HG03432 (cell line): ENCODE measurements at regions not wholly inside any gene's neighbourhood (a gene's known extent, or its start where the extent isn't known, plus 50 kb on each side); places are given as distances from the start of the nearest gene placed in this dataset.

Experiments used
- ATAC-seq: cut with Tn5 transposase; IDR thresholded peaks from one replicate; pipeline ENCODE4 v1.9.1; 2021; ENCODE audit warnings: mild to moderate bottlenecking, moderate library complexity; ENCODE audit not compliant: unreplicated experiment

DNA sequence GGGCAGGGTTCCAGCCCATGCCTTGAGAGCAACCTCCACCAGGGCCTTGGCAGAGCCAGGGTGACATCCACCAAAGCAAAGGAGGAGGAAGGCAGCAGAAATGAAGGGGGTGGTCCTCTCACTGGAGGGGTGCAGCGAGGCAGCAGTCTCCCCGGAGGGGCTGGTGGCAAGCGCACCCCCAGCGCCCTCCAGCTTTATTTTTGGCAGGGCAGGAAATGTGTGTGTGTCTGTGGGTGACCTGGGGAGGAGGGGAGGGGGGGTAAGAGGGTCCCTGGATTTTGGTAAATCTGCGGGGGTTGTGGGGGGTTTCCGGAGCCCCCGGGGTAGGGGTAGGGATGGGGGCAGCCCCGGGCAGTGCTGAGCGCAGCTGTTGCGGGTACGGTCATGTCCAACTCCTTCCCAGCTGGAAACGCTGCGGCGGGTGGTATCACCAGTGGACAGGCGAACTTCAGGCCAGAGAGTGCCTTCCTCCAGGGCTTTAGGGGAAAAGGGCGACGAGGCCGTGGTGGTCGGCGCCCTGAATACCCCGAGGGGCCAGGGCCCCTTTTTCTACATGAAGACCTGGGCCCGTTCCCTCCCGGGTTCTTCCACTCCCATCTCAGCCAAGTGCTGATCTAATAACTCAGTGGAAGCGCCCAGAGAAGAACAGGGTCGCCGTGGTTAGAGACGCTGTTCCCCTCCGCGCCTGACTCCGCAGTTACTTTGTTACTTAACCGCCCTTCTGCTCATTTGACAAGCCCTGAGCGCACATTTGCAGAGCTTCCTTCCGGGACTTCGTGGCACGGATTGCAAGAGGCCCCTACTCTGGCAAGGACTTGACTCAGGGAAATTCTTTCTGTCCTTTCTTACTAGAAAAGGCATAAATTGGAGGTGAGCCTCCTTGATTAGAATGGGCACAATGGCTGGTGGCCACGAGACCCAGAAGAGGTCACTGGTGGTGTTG, 55.2 kb downstream of the FOS start:
- peak; percentile 40 for ATAC-seq

DNA sequence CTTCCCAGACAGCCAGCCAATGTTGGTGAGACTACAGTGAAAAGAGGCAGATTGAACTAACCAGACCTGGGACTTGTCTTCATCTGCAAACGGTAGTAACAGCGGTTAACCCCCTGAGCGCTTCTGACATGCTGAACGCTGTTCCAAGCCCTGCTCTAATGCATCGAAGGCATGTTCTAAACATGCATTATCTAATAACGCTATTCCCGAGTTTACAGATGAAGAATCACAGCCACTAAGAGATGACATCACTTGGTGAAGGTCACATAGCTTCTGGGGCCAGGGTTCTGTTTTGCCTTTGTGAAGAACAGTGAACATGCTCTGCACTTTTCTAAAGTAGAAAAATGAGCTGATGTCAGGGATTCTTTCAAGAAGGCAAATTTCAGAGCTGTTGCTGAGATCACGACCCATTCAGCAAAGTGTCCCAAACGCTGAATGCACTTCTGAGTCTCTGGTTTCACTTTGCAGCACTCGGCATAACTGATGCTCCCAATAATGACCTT, 56.0 kb downstream of the FOS start:
- ATAC-seq = peak; percentile 23

DNA sequence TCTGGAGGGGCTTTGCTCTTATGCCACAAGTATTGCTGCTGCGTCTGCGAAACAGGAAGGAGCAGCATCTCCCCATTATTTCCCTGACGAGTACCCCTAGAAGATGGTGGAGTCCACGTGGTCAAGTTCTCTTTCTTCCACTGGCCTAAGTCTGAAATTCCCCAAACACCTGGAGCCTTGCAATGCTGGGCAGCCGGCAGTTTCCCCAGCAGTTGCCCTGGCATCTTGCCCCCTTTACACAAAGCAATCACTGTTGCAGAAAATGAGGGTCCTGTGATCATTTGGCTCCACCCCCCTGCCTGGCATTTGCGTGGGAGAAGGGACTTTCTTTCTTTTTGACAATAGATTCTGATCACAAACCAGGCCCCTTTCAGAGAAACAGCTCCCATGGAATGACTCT, 56.9 kb downstream of the FOS start:
- ATAC-seq = no peak

DNA sequence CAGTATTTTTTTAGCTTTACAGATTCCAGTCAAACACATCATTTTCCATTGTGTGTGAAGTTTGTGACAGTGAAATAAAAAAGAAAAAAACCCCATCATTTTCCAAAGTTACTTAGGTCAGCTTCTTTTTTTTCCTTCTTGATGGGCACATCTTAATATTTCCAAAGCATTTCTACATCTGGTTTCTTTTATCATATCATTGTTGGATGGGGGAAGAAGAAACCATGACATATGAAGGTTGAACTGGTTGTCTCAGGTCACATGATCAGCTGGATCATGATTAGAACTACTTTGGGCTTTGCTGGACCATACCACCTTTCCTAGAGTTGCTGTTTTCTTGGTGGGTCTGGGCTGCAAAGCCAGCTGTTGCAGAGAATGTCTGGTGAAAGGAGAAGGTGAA, 59.8 kb downstream of the FOS start:
- no peak for ATAC-seq

DNA sequence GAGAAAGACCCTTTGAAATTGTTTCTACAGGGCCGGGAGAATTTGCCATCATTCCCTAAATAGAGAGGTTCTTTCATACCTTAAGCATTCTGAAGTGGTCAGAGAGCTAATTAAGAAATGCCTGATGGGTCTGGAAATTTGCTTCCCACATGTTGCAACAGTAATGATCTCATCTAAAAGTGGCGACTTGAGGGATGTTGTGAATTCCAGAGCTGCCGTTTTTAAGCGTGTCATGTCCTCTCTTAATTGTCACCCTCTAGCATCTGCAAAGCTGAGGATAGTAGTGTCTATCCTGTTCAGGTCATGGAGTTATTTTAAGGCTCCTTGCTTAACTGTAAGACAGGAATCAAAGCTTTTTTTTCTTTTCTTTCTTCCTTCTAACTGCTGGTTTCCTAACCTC, 60.4 kb downstream of the FOS start:
- ATAC-seq = no peak

DNA sequence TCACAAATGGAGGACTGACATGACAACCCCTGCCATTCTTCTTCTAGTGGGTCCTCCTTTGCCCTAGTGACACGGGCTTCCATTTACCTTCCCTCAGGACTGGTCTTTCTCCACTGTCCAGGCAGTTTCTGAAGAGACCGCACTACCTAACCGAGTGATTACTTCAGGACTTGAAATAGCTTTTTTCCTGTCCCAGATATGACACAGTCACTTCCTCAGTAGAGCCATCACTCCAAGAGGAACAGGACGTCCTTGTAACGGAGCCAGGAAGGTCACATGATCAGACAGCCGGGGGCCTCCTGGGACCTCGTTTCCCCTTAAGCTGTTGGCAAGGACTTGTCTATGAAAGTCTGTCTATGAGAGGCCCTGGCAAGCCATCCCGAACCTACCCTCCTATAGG, 62.3 kb downstream of the FOS start:
- ATAC-seq = no peak

DNA sequence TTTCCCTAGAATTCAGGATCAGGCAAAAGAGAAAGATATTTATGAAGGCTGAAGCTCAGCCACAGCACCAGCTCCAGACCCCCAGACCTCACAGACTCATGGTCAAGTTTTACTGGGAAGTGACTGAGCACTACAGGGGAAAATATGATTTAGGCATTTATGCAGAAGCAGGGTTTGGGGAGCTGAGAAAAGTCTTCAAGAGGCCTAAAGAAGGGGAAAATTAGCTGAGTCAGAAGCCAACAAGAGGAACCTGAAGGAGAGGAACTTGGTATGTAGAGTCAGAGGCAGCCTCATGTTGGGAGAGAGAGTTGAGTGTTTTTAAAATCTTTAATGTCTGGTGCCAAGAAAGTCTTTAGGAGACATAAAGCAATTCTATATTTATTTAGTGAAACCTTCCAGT, 63.0 kb downstream of the FOS start:
- no peak for ATAC-seq

DNA sequence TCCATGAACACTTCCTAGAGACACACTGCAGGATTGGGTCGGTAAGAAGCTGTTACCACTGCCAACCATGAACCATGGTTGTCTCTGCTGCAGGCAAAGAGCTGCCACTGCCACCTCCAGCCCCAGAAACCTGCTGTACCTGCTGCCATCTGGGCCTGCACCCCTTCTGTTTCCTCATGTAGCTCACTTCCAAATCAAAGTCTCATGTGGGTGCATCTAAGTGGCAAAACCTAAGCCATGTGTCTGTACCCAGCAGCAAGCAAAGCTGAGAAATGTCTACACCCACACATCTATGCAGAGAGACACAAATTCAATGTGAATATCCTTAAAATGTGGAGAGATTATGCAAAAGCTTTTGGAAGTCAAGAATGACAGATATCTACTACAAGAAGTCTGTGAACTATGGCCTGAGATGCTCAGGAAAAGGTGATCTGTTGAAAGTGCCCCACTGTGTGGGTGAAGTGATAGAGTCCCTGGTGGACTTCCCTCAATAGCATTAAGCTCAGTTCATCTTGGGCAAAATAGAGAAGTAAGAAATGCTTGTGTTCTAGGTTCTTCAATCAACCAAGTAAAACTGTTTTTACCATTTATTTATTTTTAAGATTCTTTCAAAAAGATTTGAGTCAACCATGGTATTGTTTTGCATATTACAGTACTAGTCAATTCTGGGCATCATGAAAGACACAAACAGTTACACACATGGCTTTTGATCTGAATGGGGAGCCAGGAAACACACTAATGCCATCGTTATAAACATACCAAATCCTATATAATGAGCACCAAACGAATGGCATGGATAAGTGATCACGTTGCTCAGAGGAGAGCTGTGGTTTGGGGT, 64.4 kb downstream of the FOS start:
- peak; percentile 66 for ATAC-seq

DNA sequence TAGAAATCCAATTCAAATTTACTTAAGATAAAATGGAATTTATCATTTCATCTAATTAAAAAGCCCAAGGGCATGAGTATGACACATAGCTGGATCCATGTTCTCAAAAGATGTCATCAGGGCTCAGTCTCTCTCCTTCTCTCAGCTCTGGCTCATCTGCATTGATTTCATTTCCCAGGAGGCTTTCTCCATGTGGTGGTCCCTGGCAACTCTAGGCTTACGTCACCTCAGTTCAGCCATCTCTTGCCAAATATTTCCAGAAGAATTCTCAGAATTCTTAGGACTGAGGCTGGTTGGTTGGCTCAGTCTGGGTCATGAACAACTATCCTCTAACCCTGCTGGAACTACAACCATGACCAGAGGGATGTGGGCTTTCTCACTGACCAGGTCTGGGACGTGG, 65.3 kb downstream of the FOS start:
- ATAC-seq = no peak

DNA sequence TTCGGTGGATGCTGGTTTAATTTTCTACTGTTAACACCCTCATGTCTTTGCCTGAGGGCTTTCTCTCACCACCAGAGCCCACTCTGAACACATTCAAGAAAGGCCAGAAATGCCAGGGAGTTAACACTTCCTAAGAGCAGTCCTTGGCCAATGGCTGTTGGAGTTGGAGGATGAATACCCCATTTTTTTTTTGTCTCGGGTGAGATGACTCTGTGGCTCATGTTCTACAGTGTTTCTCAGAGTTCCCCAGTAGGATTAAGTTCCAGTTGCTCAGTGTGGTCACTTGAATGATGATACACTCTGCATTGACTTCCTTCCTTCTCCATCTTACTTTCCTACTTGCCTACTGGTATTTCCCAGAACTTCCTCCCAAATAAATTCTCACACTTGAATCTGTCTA, 65.8 kb downstream of the FOS start:
- ATAC-seq = no peak

DNA sequence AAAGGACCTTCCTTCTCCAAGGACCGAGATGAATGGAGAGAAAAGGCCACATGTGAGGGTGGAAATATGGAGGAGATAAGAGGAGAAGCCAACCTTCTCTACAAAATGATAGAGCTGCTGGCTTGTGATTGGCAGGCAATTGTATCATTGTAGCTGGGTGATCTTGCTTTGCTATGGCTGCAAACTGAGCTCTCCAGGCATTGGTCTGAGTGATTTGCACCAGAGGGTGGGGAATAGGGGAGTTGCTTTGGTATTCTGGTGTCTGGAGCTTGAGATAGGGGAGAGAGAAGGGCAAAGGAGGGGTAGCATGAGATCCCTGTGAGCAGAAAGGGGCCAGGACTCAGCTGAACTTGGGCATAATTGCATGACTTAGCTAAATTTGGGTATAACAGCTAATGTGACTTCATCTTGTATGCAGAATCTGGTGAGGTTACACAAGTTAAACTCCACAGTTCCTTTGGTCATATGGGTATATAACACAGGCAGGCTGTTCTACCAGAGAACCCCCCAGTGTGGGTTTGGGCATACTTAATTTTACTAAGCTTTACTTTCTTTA, 72.0 kb downstream of the FOS start:
- ATAC-seq = no peak

DNA sequence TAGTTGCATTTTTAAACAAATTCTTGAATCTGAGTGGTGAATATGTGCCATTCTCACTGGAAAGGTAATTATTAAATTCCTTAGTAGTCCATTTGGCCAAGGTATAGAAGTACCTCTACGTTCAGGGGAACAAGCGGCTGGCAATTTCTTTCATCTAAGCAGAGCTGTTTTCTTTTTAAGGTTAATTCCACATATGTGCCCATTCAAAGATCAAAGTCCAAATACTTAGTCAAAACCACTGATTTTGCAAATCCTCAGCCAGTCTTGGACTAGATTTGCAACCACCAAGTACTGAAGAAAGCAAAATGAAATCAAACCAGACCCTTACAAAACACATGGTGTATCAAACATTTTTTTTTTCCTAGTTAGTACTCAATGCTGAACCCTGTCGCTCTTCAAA, 68.7 kb upstream of the JDP2 start:
- no peak for ATAC-seq

DNA sequence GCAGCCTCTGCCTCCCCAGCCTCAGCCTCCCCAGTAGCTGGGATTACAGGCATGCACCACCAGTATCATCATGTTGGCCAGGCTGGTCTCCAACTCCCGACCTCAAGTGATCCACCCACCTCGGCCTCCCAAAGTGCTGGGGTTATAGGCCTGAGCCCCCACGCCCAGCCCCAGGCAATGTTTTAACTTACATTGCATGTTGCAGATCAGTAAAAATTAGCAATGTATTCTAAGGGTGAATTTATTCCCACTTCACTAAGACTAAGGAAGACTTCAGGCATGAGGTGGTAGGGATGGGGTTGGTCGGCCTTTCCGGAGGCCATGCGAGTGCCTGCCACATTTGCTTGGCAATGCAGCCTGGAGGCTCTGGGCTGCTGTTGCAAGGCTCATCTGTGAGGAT, 66.8 kb upstream of the JDP2 start:
- ATAC-seq = no peak

DNA sequence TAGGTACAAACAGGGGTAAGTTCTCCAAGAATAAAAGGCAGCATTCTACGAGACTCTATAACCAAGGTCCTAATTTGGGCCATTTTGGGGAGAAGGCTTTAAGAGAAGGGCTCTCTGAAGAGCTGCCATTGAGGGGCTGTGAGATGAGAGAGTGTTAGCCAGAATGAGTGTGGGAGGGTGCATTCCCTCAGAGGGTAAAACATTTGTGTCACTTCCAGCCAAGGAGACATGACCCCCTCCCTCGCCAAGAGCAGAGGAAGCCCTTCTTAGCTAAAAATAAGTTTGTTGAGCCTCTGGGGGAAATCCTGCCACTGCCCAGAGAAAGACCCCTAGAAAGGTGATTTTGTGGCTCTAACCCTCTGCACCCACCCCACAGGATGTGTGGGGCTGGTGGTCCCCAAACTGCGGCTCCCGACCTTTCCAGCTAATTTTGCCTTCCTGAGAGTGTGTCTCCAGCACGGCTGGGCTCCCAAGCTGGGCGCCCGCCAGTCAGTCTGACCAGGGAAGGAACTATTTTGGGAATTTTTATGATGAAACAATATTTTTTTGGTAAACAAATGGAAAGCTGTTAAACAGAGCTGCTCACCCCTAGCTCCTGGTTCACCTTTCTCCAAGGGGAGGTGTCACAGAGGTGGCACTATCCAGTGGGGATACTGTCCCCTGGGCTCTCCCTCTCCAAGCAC, 65.9 kb upstream of the JDP2 start:
- no peak for ATAC-seq

DNA sequence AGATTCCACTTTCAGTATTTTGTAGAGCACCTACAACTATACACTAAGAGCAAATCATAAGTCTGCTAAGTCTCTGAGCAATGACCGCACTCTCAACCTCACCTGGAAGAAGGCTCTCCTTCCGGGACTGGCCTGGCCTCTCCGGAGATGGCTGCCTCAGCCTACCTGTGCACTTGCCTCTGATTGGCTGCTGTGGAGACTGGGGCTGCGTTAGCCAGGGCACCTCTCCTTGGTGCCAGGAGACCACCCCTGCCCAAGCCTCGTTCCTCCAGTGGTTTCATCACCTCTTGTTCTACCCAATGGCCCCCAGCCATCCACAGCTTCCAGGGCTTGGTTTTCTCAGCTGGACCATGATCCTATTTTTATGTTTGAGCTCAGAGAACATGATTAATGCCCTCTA, 64.7 kb upstream of the JDP2 start:
- no peak for ATAC-seq

DNA sequence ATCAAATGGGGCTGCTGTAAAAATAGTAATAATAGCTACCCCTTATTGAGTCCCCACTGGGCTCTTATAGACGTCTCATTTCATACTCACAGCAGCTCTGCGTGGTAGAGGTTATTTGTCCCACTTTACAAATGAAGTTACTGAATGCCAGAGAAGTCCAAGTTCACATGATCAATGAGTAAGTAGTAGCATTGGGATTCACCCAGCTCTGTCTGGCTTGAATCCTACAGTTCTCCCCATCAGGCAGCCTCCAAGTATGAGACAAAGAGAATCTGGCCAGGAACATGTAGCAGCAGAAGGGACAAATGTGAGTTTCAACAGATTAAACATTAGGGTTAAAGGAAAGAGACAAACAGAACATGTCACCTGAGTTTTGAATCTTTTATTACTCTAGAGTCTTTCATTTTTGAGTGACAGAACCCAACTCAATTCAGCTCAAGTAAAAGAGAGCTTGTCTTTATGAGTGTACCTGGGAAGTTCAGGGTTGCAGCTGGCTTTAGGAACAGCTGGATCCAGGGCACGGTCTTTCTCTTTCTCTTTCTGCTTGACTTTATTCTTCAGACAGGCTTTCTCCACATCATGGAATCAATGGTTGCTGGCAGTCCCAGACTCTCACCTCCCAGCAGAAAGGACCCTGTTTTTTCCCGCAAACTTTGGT, 64.1 kb upstream of the JDP2 start:
- ATAC-seq = no peak

DNA sequence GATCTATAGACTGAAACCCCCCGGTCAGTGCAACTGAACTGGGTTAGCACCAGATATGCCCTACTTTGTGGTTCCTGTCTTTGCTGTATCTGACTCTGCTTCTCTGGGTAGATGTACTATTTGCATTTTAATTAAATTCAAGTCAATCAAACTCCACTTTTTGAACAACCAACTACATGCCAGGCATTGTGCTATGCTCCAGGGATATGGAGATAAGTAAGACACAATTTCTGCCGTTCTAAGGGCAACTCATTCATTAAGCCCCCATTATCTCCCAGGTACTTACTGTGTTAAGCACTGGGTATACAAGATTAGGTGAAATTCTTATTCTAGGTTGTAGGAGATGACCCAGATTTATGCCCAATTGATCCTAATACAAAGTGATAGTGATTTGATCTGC, 62.7 kb upstream of the JDP2 start:
- ATAC-seq = no peak

DNA sequence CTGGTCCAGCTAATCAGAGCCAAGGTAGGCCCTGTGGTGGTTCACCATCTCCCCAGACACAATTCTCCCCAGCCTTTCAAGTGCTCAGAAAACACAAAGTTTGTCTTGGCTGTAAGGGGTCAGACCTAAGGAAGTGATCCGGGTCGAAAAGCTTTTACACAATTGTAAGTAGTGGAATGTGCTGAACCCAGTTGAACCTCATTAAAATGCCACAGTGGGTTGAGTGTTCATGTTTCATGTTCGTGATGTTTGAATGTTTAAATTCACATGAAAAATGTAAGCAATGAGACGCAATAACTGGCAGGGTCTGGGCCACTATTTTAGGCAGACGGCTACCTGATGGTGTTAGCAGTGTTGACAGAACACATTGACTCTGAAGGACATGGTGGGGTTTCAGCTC, 60.9 kb upstream of the JDP2 start:
- no peak for ATAC-seq

DNA sequence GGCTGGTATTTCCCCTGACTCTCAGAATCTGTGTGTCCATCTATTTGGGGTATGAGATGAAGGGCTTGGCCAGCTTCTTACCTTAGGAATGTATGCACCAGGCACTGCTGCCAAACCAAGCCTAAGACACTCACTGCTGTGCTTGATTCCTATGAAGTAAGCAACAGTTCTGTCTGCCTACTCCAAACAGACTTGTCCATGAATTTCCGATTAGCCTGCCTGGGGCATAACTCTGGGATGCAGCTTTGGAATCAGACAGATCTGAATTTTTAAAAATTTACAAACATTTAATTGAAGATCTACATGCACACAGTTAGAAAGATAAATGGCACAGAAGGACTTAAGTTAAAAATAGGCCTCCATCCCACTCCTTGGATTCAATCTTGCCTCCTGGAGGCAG, 59.5 kb upstream of the JDP2 start:
- ATAC-seq = no peak

DNA sequence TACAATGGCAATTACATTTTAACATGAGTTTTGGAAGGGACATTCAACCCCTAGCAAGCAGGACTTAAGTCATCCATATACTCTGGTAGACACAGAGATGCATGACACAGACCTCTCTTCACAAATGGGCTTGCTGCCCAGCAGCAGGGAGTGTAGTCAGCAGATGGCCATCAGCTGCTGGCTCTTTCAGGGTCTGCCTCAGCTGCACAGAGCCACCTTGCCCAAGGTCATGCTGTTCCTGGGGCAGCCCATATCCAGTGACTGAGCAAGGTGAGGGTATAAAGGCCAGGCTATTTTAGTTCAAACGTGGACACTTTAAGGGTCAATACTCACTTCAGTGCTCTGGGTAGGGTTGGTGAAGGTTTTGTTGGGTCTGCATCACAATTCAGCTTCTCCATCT, 58.3 kb upstream of the JDP2 start:
- ATAC-seq = no peak
